T47D (cell line): ENCODE measurements at regions not wholly inside any gene's neighbourhood (a gene's known extent, or its start where the extent isn't known, plus 50 kb on each side); places are given as distances from the start of the nearest gene placed in this dataset.

Experiments used
- DNase-seq, 2 experiments: peaks; one replicate each; pipeline versions ENCODE4 v3.0.0 to v3.0.0-alpha.2; 2011 to 2012; ENCODE audit warnings: low read depth in 1 of 2, low spot score in 1 of 2
- JUND ChIP-seq: IDR thresholded peaks from 2 replicates; pipeline ENCODE4 v1.6.1; 2012; ENCODE audit warnings: low read depth
- in situ Hi-C: cut with HindIII; loops from 2 replicates; pipeline ENCODE4 v1.10.0; 2016; ENCODE audit warnings: low sequenced_read_pairs, low pct_unique_long_range_greater_than_20kb

GRCh38 chr2:120926463-120927264, 191.0 kb downstream of the GLI2 start:
- TF ChIP-seq JUND, result no peak
- no peak for DNase-seq
- in situ Hi-C loops, result no loop called here

GRCh38 chr2:120927265-120927628, 191.6 kb downstream of the GLI2 start:
- DNase-seq, result no peak
- in situ Hi-C loops, result no loop called here
- TF ChIP-seq JUND, result no peak

- in situ Hi-C loops, result no loop called here
- no peak for TF ChIP-seq JUND
- no peak for DNase-seq
Observed at GRCh38 chr2:120929829-120930228, 194.2 kb downstream of the GLI2 start.

- no peak for TF ChIP-seq JUND
- in situ Hi-C loops, result no loop called here
- DNase-seq, result no peak
Observed at GRCh38 chr2:120930236-120930635, 194.6 kb downstream of the GLI2 start.

- TF ChIP-seq JUND, result no peak
- no peak for DNase-seq
- in situ Hi-C loops, result no loop called here
Observed at GRCh38 chr2:120930864-120931263, 195.2 kb downstream of the GLI2 start.

GRCh38 chr2:120932472-120932871, 196.8 kb downstream of the GLI2 start:
- in situ Hi-C loops, result no loop called here
- TF ChIP-seq JUND, result no peak
- DNase-seq, result no peak

- in situ Hi-C loops, result no loop called here
- no peak for DNase-seq
- no peak for TF ChIP-seq JUND
Observed at GRCh38 chr2:120932881-120933280, 197.2 kb downstream of the GLI2 start.

- in situ Hi-C loops, result no loop called here
- no peak for TF ChIP-seq JUND
- no peak for DNase-seq
Observed at GRCh38 chr2:120933693-120934573, 198.3 kb downstream of the GLI2 start.

GRCh38 chr2:120934574-120935338, 199.1 kb downstream of the GLI2 start:
- no peak for DNase-seq
- TF ChIP-seq JUND, result no peak
- in situ Hi-C loops, result no loop called here

GRCh38 chr2:120935339-120936313, 200.0 kb downstream of the GLI2 start:
- DNase-seq, result no peak
- TF ChIP-seq JUND, result no peak
- in situ Hi-C loops, result no loop called here

GRCh38 chr2:120936476-120937334, 201.0 kb downstream of the GLI2 start:
- TF ChIP-seq JUND, result no peak
- in situ Hi-C loops, result no loop called here
- DNase-seq, result no peak
